Fibroblast of the aortic adventitia (primary cell): ENCODE measurements at regions not wholly inside any gene's neighbourhood (a gene's known extent, or its start where the extent isn't known, plus 50 kb on each side); places are given as distances from the start of the nearest gene placed in this dataset.

Experiments
- DNase-seq: peaks from one replicate; pipeline ENCODE4 v3.0.0-alpha.2; 2010; ENCODE audit warnings: low read depth
- H3K4me3 ChIP-seq: 2 replicates; pipeline ENCODE4 v1.5.1; 2011; ENCODE audit warnings: low read depth, mild to moderate bottlenecking, control low read depth, low read length, moderate library complexity
- CTCF ChIP-seq: IDR thresholded peaks from 2 replicates; pipeline ENCODE4 v1.5.1; 2011; ENCODE audit warnings: mild to moderate bottlenecking, low read length, control low read depth, inconsistent platforms; ENCODE audit not compliant: insufficient read depth

- no peak overlapping the region for H3K4me3 ChIP-seq
- DNase-seq: no peak
- no peak for TF ChIP-seq CTCF
These were observed 55.2 kb downstream of the IRX2 start for GRCh38 chr5:2696156-2696807.

- no peak for TF ChIP-seq CTCF
- no peak for DNase-seq
These were observed 56.1 kb downstream of the IRX2 start for GRCh38 chr5:2695200-2695891.

GRCh38 chr5:2691530-2691929 lies 59.9 kb downstream of the IRX2 start:
- no peak for TF ChIP-seq CTCF
- DNase-seq: no peak

More at GRCh38 chr5:2695200-2695891, 56.1 kb downstream of the IRX2 start:
- H3K4me3 ChIP-seq: no peak overlapping the region

GRCh38 chr5:2690293-2690692 lies 61.2 kb downstream of the IRX2 start:
- no peak for DNase-seq
- TF ChIP-seq CTCF: no peak
- no peak overlapping the region for H3K4me3 ChIP-seq

More at GRCh38 chr5:2691530-2691929, 59.9 kb downstream of the IRX2 start:
- no peak overlapping the region for H3K4me3 ChIP-seq

GRCh38 chr5:2688586-2688985 lies 62.9 kb downstream of the IRX2 start:
- TF ChIP-seq CTCF: no peak
- no peak for DNase-seq
- H3K4me3 ChIP-seq: no peak overlapping the region

GRCh38 chr5:2687746-2688145 lies 63.7 kb downstream of the IRX2 start:
- no peak for TF ChIP-seq CTCF
- DNase-seq: no peak
- no peak overlapping the region for H3K4me3 ChIP-seq
